ENCODE measurements at regions not wholly inside any gene's neighbourhood (a gene's known extent, or its start where the extent isn't known, plus 50 kb on each side); places are given as distances from the start of the nearest gene placed in this dataset.

DNA sequence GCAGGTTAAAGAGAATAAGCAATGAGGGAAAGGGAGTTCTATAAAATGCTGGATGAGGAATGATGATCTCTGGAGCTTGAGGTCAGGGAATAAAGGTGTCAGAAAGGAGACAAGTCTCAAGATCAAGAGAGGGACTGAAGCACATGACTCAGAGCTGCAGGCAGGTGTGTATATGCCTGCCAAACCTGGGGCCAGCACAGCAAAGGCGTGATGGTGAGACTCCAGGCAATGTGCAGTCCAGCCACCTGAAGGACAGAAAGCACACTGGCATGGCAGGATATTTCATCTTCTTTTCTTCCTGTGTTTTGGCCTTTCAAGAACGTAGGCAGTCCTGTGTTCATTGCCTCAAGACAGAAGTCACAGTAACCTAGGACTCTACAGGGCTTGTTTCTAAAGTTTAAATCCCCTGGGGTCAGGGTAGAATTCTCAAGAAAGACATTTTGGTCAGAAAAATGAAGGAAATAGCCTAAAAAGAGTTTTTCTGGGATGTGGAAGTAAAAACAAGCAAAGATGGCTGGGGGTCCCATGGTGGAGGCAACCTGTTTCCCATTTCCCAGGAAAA is 55.5 kb upstream of the TOPAZ1 start:
- H3K36me3 Mint-ChIP-seq (ENCODE audit: insufficient read depth, unreplicated experiment), result no peaks in the 10 kb centered on the region
- CTCF ChIA-PET, result interaction anchor here (1.5 kb wide), 1 partner anchor 12 kb away, joined by 3 read pairs; no protein-coding TSS in a partner anchor
- H3K9me3 Mint-ChIP-seq (ENCODE audit: low read depth, unreplicated experiment), result no peaks in the 10 kb centered on the region
- no peaks in the 10 kb centered on the region for H3K4me1 Mint-ChIP-seq (ENCODE audit: low read depth, unreplicated experiment)
- peaks cover 39% of the 10 kb centered on the region for H3K27me3 Mint-ChIP-seq (ENCODE audit: unreplicated experiment)
- no peak overlapping the region for H3K27ac Mint-ChIP-seq (ENCODE audit: unreplicated experiment)
- no peak overlapping the region for H3K4me3 Mint-ChIP-seq (ENCODE audit: low read depth, unreplicated experiment)
- no peak for DNase-seq
- no TSS peak for BruUV-seq (replicated peaks)
- TF ChIP-seq, protein P1, sequence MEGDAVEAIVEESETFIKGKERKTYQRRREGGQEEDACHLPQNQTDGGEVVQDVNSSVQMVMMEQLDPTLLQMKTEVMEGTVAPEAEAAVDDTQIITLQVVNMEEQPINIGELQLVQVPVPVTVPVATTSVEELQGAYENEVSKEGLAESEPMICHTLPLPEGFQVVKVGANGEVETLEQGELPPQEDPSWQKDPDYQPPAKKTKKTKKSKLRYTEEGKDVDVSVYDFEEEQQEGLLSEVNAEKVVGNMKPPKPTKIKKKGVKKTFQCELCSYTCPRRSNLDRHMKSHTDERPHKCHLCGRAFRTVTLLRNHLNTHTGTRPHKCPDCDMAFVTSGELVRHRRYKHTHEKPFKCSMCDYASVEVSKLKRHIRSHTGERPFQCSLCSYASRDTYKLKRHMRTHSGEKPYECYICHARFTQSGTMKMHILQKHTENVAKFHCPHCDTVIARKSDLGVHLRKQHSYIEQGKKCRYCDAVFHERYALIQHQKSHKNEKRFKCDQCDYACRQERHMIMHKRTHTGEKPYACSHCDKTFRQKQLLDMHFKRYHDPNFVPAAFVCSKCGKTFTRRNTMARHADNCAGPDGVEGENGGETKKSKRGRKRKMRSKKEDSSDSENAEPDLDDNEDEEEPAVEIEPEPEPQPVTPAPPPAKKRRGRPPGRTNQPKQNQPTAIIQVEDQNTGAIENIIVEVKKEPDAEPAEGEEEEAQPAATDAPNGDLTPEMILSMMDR (IDR thresholded peaks at IDR 0.05; ENCODE audit: unreplicated experiment), result no peak
- intact Hi-C loops (cut with micrococcal nuclease; ENCODE audit: unreplicated experiment), result no loop called here

DNA sequence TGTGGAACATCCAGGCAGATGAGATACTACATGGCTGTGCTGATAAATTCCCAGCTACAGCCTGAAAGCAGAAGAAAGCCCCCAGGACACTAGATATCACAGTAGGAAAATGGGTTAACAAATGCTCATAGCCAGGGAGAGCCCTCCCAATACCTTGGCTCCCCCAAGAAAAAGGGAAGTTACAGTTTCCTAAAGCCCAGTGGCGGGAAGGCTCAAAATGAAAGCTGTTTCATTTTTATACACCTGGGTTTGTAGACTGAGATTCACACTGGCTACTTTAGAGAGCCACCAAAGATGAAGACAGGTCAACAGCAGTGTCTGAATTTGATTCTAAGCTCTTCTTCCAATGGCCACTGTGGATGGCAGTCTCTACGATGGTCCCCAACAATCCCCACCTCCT is 55.0 kb upstream of the TOPAZ1 start:
- Mint-ChIP-seq H3K4me1 (ENCODE audit: low read depth, unreplicated experiment) (no peaks in the 10 kb centered on the region), H3K4me3 (ENCODE audit: low read depth, unreplicated experiment) (no peak overlapping the region), H3K9me3 (ENCODE audit: low read depth, unreplicated experiment) (no peaks in the 10 kb centered on the region), H3K27ac (ENCODE audit: unreplicated experiment) (no peak overlapping the region), H3K36me3 (ENCODE audit: insufficient read depth, unreplicated experiment) (no peaks in the 10 kb centered on the region), H3K27me3 (ENCODE audit: unreplicated experiment) (peaks cover 39% of the 10 kb centered on the region)
- intact Hi-C loops (cut with micrococcal nuclease; ENCODE audit: unreplicated experiment), result no loop called here
- BruUV-seq (replicated peaks), result no TSS peak
- TF ChIP-seq, protein P1 (IDR thresholded peaks at IDR 0.05; ENCODE audit: unreplicated experiment), result no peak
- no peak for DNase-seq
- CTCF ChIA-PET, result interaction anchor here (1.5 kb wide), 1 partner anchor 12 kb away, joined by 3 read pairs; no protein-coding TSS in a partner anchor

Small RNAs in the stretch of these regions (microRNA-seq; reads per million reads assigned to microRNA genes)
- gene MIR138-1, result 137 reads per million, percentile 69 among the genes with 10 or more reads in this experiment
